Urinary bladder (tissue), 3 donors: ENCODE measurements at regions not wholly inside any gene's neighbourhood (a gene's known extent, or its start where the extent isn't known, plus 50 kb on each side); places are given as distances from the start of the nearest gene placed in this dataset.
"Not testable (repeated sequence)": the region's sequence is repeated elsewhere in the genome, so short reads cannot be mapped to it uniquely, and the experiment has no call there.

Experiments used
- DNase-seq: peaks from one replicate; pipeline ENCODE4 v3.0.0-alpha.2; 2015; ENCODE audit errors: extremely low spot score
- H3K27ac ChIP-seq: one replicate; pipeline ENCODE4 v1.5.1; 2013; ENCODE audit warnings: low read depth, mild to moderate bottlenecking, moderate library complexity
- H3K36me3 ChIP-seq: one replicate; pipeline ENCODE4 v1.6.1; 2013; ENCODE audit warnings: mild to moderate bottlenecking, moderate library complexity; ENCODE audit not compliant: insufficient read depth
- H3K4me1 ChIP-seq: one replicate; pipeline ENCODE4 v1.6.1; 2013; ENCODE audit warnings: mild to moderate bottlenecking, moderate library complexity; ENCODE audit not compliant: insufficient read depth
- H3K4me3 ChIP-seq: one replicate; pipeline ENCODE4 v1.5.1; 2013; ENCODE audit warnings: low read depth, low read length
- WGBS: extraction: QIAGEN DNeasy Blood & Tissue Kit; methylation state at CpG from one replicate; pipeline ENCODE4 v1.1.7; 2013; 5-methylcytosine and 5-hydroxymethylcytosine counted together
- donor health status: healthy with polysubstance abuse.
- donor health status: healthy.

DNA sequence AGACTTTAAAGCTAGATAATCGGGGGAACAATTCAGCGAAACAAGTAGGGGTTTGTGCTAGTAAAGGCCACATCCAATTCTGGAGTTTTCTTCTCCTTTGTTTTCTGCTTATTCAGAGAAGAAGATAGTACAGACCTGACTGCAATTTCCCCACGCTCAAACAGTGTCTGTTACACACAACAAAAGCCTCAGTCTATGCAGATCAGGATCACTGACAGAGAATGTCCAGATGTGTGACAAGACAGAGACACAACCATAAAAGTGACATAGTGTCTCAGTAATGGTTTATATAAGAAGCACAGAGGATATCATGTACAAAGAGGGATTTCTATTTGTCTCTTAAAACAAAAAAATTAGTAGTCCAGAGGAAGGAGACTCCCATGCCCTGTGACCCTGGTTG lies 70.7 kb upstream of the GTF3A start:
- Histone ChIP-seq H3K27ac (no peak overlapping the region), H3K4me3 (no peak overlapping the region), H3K4me1 (no peaks in the 10 kb centered on the region), H3K36me3 (no peaks in the 10 kb centered on the region)
- no peak for DNase-seq
- WGBS, result 82% methylated on average over 3 of the region's 3 CpGs

DNA sequence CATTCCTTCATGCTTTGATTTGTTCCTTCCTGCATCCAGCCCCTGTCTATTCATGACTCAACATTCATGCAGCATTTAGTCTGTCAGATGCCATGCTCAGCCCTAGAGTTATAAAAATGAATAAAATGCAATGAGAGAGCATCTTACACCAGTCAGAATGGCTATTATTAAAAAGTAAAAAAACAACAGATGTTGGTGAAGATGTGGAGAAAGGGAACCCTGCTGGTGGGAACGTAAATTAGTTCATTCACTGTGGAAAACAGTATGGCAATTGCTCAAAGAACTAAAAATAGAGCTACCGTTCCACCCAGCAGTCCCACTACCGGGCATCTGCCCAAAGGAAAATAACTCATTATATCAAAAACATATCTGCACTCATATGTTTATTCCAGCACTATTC lies 70.0 kb upstream of the GTF3A start:
- DNase-seq, result no peak
- Histone ChIP-seq H3K4me1 (no peaks in the 10 kb centered on the region), H3K4me3 (no peak overlapping the region), H3K36me3 (no peaks in the 10 kb centered on the region), H3K27ac (no peak overlapping the region)
- WGBS, result 27% methylated on average over 3 of the region's 3 CpGs

DNA sequence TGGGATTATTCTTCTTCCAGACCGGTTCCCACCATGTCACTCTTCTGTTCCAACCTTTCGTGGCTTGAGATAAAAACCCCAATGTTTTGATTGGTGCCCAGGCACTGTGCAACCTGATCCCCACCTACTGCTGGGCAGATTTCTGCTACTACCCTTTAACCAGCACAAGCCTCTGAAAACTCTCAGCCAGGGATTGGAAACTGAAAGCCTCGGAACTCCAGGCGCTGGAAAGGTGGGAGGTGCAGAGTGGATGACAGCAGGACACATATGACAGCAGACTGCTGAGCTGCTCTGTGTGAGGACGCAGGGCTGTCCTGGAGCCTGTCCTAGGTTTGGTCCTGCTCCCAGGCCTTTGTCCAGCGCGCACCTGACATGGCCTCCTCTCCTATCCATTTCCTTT lies 68.5 kb upstream of the GTF3A start:
- no peaks in the 10 kb centered on the region for H3K36me3 ChIP-seq
- H3K4me1 ChIP-seq, result no peaks in the 10 kb centered on the region
- WGBS, result 82% methylated on average over 7 of the region's 7 CpGs
- DNase-seq, result no peak
- H3K27ac ChIP-seq, result no peak overlapping the region
- no peak overlapping the region for H3K4me3 ChIP-seq

DNA sequence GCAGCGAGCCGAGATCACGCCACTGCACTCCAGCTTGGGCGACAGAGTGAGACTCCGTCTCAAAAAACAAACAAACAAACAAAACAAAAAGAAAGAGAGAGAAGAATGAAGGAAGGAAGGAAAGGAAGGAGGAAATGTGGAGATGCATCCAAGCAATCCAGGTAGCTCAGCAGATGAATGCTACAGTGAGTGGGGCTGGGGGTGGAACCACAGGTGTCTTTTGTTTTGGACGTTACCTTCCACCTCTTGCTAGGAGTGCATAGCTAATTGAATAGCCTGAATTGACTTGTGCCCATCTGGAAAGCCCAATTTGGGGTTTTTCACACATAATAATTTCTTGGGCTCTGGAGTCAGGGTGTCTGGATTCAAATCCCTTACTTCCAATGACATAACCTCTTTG lies 66.0 kb upstream of the GTF3A start:
- no peak for DNase-seq
- WGBS, result 90% methylated on average over 6 of the region's 6 CpGs
- no peak overlapping the region for H3K4me3 ChIP-seq
- no peak overlapping the region for H3K27ac ChIP-seq
- H3K36me3 ChIP-seq, result no peaks in the 10 kb centered on the region
- H3K4me1 ChIP-seq, result no peaks in the 10 kb centered on the region

DNA sequence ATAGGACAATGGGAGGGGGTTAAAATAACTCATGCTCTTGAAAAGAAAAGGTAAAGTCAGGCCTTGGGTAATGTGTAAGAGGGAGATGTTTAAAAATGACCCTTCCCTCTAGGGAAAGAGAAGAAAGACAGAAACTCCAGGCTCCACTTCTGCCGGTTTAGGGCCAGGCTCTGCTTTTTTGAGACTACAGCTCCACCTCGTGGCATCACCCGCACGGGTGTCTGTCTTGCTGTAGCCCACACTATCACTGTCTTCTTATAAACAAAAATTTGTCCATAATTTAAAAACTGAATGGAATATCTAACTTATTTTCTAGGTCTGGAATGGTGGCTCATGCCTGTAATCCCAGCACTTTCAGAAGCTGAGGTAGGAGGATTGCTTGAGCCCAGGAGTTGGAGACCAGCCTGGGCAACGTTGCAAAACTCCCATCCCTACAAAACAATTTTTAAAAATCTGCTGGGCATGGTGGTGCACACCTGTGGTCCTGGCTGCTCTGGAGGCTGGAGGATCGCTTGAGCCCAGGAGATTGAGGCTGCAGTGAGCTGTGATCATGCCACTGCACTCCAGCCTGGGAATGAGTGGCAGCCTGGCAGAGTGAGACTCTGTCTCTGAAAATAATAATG lies 65.1 kb upstream of the GTF3A start:
- no peaks in the 10 kb centered on the region for H3K4me1 ChIP-seq
- no peak for DNase-seq
- H3K4me3 ChIP-seq, result no peak overlapping the region
- H3K36me3 ChIP-seq, result no peaks in the 10 kb centered on the region
- no peak overlapping the region for H3K27ac ChIP-seq
- WGBS, result 13% methylated on average over 6 of the region's 6 CpGs

DNA sequence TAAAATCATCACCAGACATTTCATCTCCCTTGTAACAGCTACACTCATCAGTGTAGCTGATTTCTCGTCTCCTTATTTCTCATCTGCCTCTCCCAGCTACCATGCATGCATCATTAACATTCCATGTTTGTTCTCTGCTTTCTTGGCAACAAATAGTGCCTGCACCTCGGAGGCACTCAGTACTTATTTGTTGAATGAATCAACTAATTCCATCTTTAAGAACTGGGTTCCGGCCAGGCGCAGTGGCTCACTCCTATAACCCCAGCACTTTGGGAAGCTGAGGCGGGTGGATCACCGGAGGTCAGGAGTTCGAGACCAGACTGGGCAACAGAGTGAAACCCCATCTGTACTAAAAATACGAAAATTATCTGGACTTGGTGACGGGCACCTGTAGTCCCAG lies 63.9 kb upstream of the GTF3A start:
- H3K4me3 ChIP-seq, result no peak overlapping the region
- WGBS, result 78% methylated on average over 9 of the region's 9 CpGs
- DNase-seq, result no peak
- no peaks in the 10 kb centered on the region for H3K4me1 ChIP-seq
- no peaks in the 10 kb centered on the region for H3K36me3 ChIP-seq
- no peak overlapping the region for H3K27ac ChIP-seq

DNA sequence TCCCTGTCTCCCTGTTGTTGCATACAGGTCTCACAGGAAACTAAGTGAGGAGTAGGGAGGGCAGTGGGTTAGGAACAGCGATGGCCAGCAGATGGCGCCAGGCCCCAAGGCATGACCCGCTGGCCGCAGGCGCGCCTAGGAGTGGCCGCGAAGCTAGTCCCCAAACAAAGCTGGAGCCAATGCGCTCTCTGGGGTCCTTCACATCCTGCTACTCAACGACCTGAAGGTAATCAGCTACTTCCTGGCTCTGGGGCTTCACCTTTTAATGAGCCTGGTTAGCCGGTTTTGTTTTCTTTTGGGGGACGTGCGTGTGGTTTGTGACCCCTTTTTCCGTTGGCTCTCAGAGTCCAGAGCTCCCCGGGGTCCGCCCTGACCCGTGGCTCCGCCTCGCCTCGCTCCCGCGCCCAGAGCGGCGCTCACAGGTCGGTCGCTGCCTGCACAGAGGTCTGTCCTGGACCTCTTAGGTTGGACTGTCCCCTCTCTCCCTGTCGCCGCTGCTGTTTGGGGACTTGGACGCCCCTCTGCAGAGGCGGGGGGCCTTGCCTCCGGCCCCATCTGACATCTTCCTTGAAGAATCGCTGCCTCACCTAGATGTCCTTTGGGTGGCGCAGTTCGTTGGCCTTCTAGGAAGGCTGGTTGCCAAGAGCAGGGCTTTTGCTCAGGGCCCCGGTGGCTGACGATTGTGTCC lies 62.2 kb upstream of the GTF3A start:
- Histone ChIP-seq H3K4me1 (no peaks in the 10 kb centered on the region), H3K27ac (no peak overlapping the region), H3K36me3 (no peaks in the 10 kb centered on the region), H3K4me3 (peak overlapping the region; percentile 33)
- peak; percentile 48 for DNase-seq
- 3% methylated on average over 36 of the region's 36 CpGs for WGBS

DNA sequence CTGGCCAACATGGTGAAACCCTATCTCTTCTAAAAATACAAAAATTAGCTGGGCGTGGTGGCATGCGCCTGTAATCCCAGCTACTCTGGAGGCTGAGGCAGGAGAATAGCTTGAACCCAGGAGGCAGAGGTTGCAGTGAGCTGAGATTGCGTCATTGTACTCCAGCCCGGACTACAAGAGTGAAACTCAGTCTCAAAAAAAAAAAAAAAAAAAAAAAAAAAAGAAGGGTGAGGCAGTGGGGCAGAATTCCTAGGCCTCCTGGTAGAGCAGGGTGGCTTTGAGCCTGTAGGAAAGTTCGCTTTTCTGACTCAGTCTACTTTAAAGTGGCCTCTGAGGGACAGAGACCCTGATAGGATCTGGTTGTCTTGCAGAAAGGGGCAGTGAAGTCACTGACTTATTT lies 60.8 kb upstream of the GTF3A start:
- H3K4me3 ChIP-seq, H3K36me3 ChIP-seq, H3K4me1 ChIP-seq, DNase-seq, H3K27ac ChIP-seq: not testable (repeated sequence)
- WGBS, result 84% methylated on average over 5 of the region's 5 CpGs

DNA sequence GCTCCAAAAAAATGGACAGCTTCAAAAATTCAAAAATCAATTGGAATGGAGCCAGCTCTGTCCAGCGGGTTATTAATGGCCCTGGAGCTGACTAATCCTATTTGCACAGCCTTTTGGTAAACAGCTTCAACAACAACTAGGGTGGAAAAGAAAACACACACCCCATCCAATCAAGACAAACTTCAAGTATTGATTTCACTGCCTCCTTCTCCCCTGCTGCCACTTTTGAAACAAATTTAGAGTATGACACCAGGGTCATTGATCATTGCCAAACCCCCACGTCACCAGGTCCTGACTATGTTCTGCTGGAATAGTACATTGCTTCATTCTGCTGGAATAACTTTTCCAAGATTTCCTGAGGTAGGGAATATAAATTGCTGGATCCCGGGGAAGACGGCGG lies 56.8 kb upstream of the GTF3A start:
- no peak overlapping the region for H3K4me3 ChIP-seq
- DNase-seq, result no peak
- no peaks in the 10 kb centered on the region for H3K4me1 ChIP-seq
- H3K36me3 ChIP-seq, result no peaks in the 10 kb centered on the region
- WGBS, result 69% methylated on average over 5 of the region's 5 CpGs
- H3K27ac ChIP-seq, result no peak overlapping the region

DNA sequence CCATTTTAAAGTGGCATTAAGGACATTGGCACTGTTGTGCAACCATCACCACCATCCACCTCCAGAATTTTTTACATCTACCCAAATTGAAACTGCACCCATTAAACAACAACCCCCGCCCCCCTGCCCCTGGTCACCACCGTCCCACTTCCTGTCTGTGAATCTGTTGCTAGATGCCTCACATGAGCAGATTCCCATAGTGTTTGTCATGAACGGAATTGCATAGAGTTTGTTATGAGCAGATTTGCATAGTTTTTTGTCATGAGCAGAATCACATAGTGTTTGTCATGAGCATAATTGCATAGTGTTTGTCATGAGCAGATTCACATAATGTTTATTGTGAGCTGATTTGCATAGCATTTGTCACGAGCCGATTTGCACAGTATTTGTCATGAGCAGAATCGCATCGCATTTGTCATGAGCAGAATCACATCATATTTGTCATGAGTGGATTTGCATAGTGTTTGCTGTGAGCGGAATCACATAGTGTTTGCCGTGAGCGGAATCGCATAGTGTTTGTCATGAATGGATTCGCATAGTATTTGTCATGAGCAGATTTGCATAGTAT lies 54.0 kb upstream of the GTF3A start:
- no peak overlapping the region for H3K4me3 ChIP-seq
- DNase-seq, result no peak
- H3K27ac ChIP-seq, result no peak overlapping the region
- H3K4me1 ChIP-seq, result no peaks in the 10 kb centered on the region
- 91% methylated on average over 12 of the region's 12 CpGs for WGBS
- no peaks in the 10 kb centered on the region for H3K36me3 ChIP-seq

DNA sequence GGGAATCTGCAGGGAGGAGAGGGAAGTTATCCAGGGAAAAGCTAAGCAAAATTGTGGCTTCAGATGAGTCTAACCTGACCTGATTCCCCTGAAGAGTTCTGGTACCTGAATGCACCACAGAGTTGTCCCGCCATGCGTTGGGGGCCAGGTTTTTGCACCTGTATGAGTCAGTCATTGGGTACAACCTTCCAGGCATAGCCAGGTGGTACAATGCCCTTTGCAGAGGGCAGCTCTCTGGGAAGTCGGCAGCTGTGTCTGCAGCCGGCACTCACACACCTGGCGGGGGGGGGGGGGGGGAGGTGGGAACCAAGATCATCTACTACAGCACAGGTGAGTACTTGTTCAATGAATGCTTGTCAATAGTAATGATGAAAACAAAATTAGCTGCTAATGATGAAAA lies 52.5 kb upstream of the GTF3A start:
- 79% methylated on average over 5 of the region's 5 CpGs for WGBS
- no peak overlapping the region for H3K27ac ChIP-seq
- H3K36me3 ChIP-seq, result no peaks in the 10 kb centered on the region

DNA sequence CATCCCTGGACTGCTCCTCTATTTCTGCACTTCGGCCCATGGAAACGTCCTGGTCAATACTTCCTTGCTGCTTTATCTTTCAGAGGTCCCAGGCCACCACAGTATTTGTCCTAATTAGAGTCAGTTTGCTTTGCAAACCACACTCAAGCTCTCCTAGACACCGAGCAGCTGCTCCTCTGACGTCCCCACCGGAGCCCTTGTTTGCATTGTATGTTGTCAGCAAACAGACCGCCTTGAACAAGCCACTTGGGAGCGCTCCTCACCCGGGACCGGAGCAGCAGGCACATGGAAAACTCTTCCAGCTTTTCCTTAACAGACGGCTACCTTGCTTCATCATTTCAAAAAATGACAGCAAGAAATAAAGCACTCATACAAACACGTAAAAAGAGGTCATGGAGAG lies 51.5 kb upstream of the GTF3A start:
- WGBS, result 20% methylated on average over 11 of the region's 11 CpGs
- DNase-seq, result no peak
- Histone ChIP-seq H3K36me3 (no peaks in the 10 kb centered on the region), H3K27ac (no peak overlapping the region), H3K4me1 (no peaks in the 10 kb centered on the region), H3K4me3 (no peak overlapping the region)

More for the DNA sequence above, 52.5 kb upstream of the GTF3A start:
- DNase-seq, result no peak
- Histone ChIP-seq H3K4me3 (no peak overlapping the region), H3K4me1 (no peaks in the 10 kb centered on the region)

DNA sequence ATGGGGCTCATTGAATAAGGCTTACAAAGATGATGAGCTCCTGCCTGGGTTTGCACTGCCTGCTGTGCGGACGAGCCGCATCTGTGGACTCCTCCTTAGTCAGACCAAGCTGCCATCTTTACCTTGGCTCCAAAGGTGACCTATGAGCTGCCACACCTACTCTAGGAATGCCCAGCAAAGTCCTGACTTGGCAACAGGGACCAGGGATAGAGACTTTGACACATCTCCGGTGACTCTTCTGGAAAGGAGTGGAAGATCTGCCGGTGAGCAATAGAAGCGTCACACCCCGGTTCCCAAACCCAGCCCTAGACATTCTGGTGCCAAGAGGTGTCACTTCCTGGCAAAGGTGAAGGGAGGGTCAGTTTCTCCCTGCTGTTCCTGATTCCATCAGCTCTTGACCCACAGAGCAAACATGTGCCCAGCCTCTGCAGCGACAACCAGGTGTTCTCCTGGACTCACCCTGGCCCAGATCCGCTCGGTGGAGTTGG lies 50.2 kb upstream of the GTF3A start:
- no peak overlapping the region for H3K4me3 ChIP-seq
- H3K27ac ChIP-seq, result no peak overlapping the region
- no peaks in the 10 kb centered on the region for H3K4me1 ChIP-seq
- WGBS, result 75% methylated on average over 10 of the region's 10 CpGs
- H3K36me3 ChIP-seq, result no peaks in the 10 kb centered on the region
- DNase-seq, result no peak
